Glutamatergic neuron (in vitro differentiated cells): ENCODE measurements at regions not wholly inside any gene's neighbourhood (a gene's known extent, or its start where the extent isn't known, plus 50 kb on each side); places are given as distances from the start of the nearest gene placed in this dataset.

Experiments
- DNase-seq: peaks from one replicate; pipeline ENCODE4 v3.0.0; 2022
- H3K27ac Mint-ChIP-seq: one replicate; pipeline ENCODE4 v1.8.0; 2020; ENCODE audit warnings: mild to moderate bottlenecking, mixed read lengths, inconsistent platforms; ENCODE audit not compliant: unreplicated experiment
- H3K27me3 Mint-ChIP-seq: one replicate; pipeline ENCODE4 v1.8.0; 2020; ENCODE audit warnings: mild to moderate bottlenecking, moderate library complexity, mixed read lengths, inconsistent platforms; ENCODE audit not compliant: unreplicated experiment
- H3K36me3 Mint-ChIP-seq: one replicate; pipeline ENCODE4 v1.8.0; 2020; ENCODE audit warnings: mild to moderate bottlenecking, mixed read lengths, inconsistent platforms; ENCODE audit not compliant: unreplicated experiment
- H3K4me1 Mint-ChIP-seq: one replicate; pipeline ENCODE4 v1.8.0; 2020; ENCODE audit warnings: mild to moderate bottlenecking, low read depth, mixed read lengths, inconsistent platforms; ENCODE audit not compliant: unreplicated experiment
- H3K4me3 Mint-ChIP-seq: one replicate; pipeline ENCODE4 v1.8.0; 2020; ENCODE audit warnings: mild to moderate bottlenecking, mixed read lengths, inconsistent platforms; ENCODE audit not compliant: unreplicated experiment
- H3K9me3 Mint-ChIP-seq: one replicate; pipeline ENCODE4 v1.8.0; 2020; ENCODE audit warnings: mild to moderate bottlenecking, moderate library complexity, mixed read lengths, inconsistent platforms; ENCODE audit not compliant: unreplicated experiment
- CTCF ChIP-seq: fragments of 200-600 bp; sonication (generic); IDR thresholded peaks from one replicate; pipeline ENCODE4 v1.5.0; 2021; ENCODE audit not compliant: partially characterized antibody, unreplicated experiment

GRCh38 chr21:20592463-20592862 is 405.7 kb upstream of the NCAM2 start:
- Mint-ChIP-seq H3K27me3 (no peaks in the 10 kb centered on the region), H3K4me3 (no peak overlapping the region), H3K9me3 (no peaks in the 10 kb centered on the region), H3K4me1 (no peaks in the 10 kb centered on the region), H3K36me3 (no peaks in the 10 kb centered on the region), H3K27ac (no peak overlapping the region)
- no peak for DNase-seq
- TF ChIP-seq CTCF = no peak

- H3K27me3 Mint-ChIP-seq = no peaks in the 10 kb centered on the region
- H3K27ac Mint-ChIP-seq = no peak overlapping the region
- H3K9me3 Mint-ChIP-seq = no peaks in the 10 kb centered on the region
- no peaks in the 10 kb centered on the region for H3K4me1 Mint-ChIP-seq
- no peak overlapping the region for H3K4me3 Mint-ChIP-seq
- no peak for TF ChIP-seq CTCF
- no peak for DNase-seq
- H3K36me3 Mint-ChIP-seq = no peaks in the 10 kb centered on the region
These were observed 395.0 kb upstream of the NCAM2 start for GRCh38 chr21:20603236-20603635.

GRCh38 chr21:20611008-20611407 is 387.2 kb upstream of the NCAM2 start:
- Mint-ChIP-seq H3K4me1 (no peaks in the 10 kb centered on the region), H3K36me3 (no peaks in the 10 kb centered on the region), H3K9me3 (no peaks in the 10 kb centered on the region), H3K4me3 (no peak overlapping the region), H3K27ac (no peak overlapping the region), H3K27me3 (no peaks in the 10 kb centered on the region)
- no peak for TF ChIP-seq CTCF
- no peak for DNase-seq

GRCh38 chr21:20613654-20614053 is 384.6 kb upstream of the NCAM2 start:
- TF ChIP-seq CTCF = no peak
- Mint-ChIP-seq H3K27ac (no peak overlapping the region), H3K36me3 (no peaks in the 10 kb centered on the region), H3K9me3 (no peaks in the 10 kb centered on the region), H3K4me3 (no peak overlapping the region), H3K4me1 (no peaks in the 10 kb centered on the region), H3K27me3 (no peaks in the 10 kb centered on the region)
- DNase-seq = no peak

- no peak for TF ChIP-seq CTCF
- no peaks in the 10 kb centered on the region for H3K36me3 Mint-ChIP-seq
- no peaks in the 10 kb centered on the region for H3K27me3 Mint-ChIP-seq
- H3K9me3 Mint-ChIP-seq = no peaks in the 10 kb centered on the region
- H3K4me3 Mint-ChIP-seq = no peak overlapping the region
- no peak for DNase-seq
- H3K4me1 Mint-ChIP-seq = no peaks in the 10 kb centered on the region
- H3K27ac Mint-ChIP-seq = no peak overlapping the region
These were observed 381.1 kb upstream of the NCAM2 start for GRCh38 chr21:20617130-20617529.
